Fibroblast of the aortic adventitia (primary cell): ENCODE measurements at regions not wholly inside any gene's neighbourhood (a gene's known extent, or its start where the extent isn't known, plus 50 kb on each side); places are given as distances from the start of the nearest gene placed in this dataset.
A peak's percentile ranks its signal among the peaks of the same experiment; 100 is the strongest.

Source experiments
- DNase-seq: peaks from one replicate; pipeline ENCODE4 v3.0.0-alpha.2; 2010; ENCODE audit warnings: low read depth
- H3K4me3 ChIP-seq: 2 replicates; pipeline ENCODE4 v1.5.1; 2011; ENCODE audit warnings: low read depth, mild to moderate bottlenecking, control low read depth, low read length, moderate library complexity
- CTCF ChIP-seq: IDR thresholded peaks from 2 replicates; pipeline ENCODE4 v1.5.1; 2011; ENCODE audit warnings: mild to moderate bottlenecking, low read length, control low read depth, inconsistent platforms; ENCODE audit not compliant: insufficient read depth

DNA sequence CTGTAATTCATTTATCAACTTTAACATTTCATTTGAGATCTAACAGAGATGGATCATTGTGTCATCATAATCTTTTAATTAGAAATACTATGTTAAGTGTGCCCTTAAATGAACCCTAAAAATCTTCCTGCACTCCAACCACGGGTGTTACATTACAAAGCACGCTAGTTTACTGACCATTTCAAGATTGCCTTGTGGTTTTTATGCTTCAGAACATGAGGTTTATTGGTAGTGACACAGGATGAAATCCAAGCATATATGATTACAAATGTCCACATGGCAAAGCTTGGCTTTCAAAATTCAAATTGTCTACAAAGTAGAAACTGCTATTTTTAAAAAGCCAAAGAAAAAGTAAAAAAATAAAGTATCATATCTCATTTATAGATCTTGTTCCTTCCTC is 190.4 kb upstream of the USP25 start:
- DNase-seq, result no peak
- H3K4me3 ChIP-seq, result no peak overlapping the region
- TF ChIP-seq CTCF, result no peak

GRCh38 chr21:15543473-15543872 is 186.3 kb upstream of the USP25 start:
- DNase-seq, result no peak
- TF ChIP-seq CTCF, result no peak
- H3K4me3 ChIP-seq, result no peak overlapping the region

- TF ChIP-seq CTCF, result no peak
- no peak overlapping the region for H3K4me3 ChIP-seq
- DNase-seq, result no peak
Observed at GRCh38 chr21:15549671-15550070, 180.1 kb upstream of the USP25 start.

DNA sequence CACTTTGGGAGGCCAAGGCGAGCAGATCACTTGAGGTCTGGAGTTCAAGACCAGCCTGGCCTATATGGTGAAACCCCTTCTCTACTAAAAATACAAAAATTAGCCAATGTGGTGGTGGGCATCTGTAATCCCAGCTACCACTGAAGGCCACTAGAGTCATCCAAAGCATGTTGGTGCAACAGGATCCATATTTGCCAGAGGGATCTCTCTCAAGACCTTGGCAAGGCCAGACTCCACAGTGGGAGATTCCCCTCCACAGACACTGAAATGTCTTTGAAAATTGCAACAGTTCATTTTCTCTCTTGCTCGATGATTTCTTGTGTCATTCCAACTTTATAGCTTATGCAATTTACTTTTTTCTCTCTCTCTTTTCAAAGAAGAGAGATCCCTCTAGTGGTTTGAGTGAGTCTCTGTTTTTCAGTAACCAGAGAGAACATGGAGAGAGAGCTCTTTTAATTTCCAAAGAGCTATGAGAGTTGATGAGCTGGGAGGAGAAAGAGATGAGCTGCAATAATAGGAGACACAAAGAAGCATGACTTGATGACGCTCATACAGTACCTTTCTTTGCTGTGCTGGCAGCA is 176.8 kb upstream of the USP25 start:
- TF ChIP-seq CTCF, result peak; percentile 60
- peak; percentile 40 for DNase-seq
- H3K4me3 ChIP-seq, result no peak overlapping the region

GRCh38 chr21:15557925-15558324 is 171.9 kb upstream of the USP25 start:
- DNase-seq, result no peak
- no peak overlapping the region for H3K4me3 ChIP-seq
- TF ChIP-seq CTCF, result no peak

- no peak overlapping the region for H3K4me3 ChIP-seq
- no peak for DNase-seq
- TF ChIP-seq CTCF, result no peak
Observed at GRCh38 chr21:15558884-15559283, 170.9 kb upstream of the USP25 start.

GRCh38 chr21:15559660-15560059 is 170.1 kb upstream of the USP25 start:
- DNase-seq, result no peak
- no peak for TF ChIP-seq CTCF
- no peak overlapping the region for H3K4me3 ChIP-seq
